Hindlimb muscle (tissue), 1 donor: ENCODE measurements at regions not wholly inside any gene's neighbourhood (a gene's known extent, or its start where the extent isn't known, plus 50 kb on each side); places are given as distances from the start of the nearest gene placed in this dataset.
A peak's percentile ranks its signal among the peaks of the same experiment; 100 is the strongest.
"Not testable (repeated sequence)": the region's sequence is repeated elsewhere in the genome, so short reads cannot be mapped to it uniquely, and the experiment has no call there.

ENCODE experiments used
- DNase-seq: peaks from one replicate; pipeline ENCODE4 v3.0.0-alpha.2; 2013

DNA sequence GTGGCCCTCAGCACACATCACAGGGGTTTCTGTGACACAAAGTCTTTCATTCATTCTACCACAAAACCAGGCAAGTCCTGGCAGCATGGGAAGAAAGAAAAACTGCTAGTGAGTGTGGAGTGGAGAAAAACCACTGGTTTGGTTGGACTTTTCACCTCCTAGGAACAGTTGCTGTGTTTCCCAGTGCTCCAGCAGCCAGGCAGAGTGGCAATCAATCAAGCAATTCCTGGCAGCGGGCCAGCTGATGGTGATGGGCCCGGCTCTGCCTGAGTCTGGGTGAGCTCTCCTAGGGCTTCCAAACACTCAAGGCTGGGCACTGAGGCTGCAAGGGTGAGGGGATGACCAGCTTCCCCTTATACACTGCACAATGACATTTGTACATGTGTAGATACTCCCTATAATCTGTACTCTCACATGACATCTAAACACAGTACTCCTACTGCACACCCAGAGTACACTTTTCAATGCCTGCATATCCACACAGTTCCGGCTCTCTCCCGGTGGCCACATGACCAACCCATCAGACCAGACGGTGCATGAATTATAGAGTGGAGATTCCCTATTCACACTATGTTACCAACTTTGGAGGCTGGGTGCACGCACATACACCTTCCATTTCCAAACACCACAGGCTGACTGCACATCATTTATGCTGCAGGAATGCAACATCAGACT is 156.6 kb downstream of the UNC5CL start:
- no peak for DNase-seq

DNA sequence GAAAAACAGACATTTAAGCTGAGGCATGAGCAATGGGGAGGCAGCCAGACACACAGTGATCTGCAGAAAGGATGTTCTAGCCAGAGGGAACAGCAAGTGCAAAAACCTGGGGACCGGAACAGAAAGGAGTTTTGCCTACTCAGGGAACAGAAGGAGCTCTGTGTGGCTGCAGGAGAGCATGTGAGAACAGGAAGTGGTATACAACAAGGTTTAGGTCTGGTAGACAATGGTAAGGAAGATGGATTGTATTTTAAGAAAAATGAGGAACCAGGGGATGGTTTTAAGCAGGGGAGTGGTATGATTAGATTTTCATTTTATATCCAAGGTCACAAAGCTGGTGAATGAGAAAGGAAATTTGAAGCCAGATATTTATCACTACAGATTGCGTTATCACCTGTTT is 157.5 kb downstream of the UNC5CL start:
- no peak for DNase-seq

DNA sequence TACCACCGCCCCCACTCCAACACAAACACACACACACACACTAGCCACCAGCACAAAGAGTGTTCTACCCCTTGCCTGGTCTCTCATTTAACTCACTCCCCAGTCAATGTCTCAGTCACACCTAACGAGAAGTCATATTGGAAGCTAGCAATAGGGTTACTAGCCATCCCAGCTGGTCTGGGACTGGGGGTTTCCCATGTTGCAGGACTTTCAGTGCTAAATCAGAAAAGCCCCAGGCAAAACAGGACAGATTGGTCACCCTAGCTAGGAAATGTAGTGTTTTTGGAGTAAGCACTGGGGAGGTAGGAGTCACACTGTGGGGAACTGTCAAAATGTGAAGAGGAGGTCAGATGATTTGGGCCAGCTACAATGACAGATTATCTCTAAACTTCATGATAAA is 158.1 kb downstream of the UNC5CL start:
- DNase-seq: no peak

DNA sequence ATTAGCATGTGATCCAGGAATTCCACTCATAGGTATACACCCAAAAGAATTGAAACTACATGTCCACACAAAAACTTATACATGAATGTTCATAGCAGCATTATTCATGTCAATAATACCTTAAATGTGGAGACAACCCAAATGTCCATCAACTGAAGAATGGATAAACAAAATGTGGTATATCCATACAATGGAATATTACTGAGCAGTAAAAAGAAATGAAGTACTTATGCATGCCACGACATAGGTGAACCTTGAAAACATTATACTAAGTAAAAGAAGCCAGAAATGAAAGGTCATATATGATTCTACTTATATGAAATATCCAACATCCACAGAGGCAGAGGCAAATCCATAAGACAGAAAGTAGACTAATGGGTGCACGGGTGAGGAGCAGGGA is 159.9 kb downstream of the UNC5CL start:
- DNase-seq: no peak

DNA sequence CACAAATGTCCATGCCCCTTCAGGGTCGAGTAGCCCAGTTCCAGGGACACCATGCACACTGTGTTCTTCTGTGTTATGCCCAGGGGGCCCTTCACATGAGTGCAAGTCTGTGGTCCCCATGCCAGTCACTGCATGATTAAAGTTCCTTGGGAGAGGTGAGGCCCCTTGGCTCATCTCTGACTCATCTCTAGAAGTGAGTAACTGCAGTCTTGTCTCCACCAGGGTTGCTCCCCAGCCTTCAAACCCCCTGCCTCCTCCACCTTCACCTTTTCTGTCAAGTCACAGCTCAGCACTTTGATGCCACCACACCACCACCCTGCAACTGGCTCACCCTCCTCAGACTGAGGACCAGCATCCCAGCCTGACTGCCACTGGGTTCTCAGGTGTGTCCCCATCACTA is 161.7 kb downstream of the UNC5CL start:
- no peak for DNase-seq

DNA sequence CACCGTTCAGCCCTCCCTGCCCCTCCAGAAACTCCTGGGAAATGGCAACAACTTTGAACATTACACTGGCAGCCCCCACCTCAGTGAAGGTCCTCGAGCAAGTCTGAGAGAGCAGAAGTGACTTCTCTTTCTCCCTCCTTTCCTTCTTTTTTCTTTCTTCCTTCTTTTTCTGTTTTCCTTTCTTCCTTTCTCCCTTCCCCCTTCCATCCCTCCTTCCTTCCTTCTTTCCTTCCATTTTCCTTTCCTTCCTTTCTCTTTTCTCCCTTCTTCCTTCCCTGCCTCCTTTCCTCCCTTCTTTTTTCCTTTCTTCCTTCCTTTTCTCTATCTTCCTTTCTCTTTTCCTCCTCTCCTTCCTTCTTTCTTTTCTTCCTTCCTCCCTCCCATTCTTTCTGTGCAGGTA is 162.7 kb downstream of the UNC5CL start:
- no peak for DNase-seq

DNA sequence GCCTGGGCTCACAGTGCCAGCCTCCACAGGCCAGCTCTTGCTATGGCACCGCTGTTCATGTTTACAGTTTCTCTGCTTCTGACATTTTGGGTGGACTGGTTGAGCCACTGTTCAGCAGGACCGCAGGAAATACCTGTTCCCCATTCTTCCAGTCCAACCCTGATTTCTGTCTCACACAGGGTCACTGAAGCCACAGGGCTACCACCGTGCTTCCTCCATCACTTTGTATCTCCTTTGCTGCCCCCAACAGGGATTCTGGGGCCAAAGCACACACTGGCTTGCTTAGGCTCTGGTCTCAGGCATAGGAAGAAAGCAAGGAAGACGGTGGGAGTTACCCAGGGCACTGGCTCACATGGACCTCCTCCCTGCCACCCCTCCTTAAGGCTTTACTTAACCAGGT is 164.5 kb downstream of the UNC5CL start:
- DNase-seq: no peak

DNA sequence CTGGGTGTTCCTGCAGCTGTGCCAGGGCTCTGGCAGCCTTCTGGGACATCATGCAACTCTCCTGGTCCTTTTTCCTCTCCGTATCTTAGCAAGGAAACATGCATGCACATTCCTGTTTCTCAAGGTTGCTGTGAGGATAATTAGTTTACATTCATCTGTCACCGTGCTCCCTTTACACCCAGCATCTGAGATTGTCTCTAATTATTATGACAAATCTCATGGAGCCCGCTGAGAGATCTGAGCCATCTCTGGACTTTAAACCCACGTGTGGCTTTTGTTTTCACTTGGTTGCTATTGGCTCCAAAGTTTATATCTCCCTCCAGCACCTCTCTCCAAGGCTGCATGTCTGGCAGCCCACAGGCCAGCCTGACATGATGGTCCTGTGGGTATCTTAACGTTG is 167.6 kb downstream of the UNC5CL start:
- no peak for DNase-seq

DNA sequence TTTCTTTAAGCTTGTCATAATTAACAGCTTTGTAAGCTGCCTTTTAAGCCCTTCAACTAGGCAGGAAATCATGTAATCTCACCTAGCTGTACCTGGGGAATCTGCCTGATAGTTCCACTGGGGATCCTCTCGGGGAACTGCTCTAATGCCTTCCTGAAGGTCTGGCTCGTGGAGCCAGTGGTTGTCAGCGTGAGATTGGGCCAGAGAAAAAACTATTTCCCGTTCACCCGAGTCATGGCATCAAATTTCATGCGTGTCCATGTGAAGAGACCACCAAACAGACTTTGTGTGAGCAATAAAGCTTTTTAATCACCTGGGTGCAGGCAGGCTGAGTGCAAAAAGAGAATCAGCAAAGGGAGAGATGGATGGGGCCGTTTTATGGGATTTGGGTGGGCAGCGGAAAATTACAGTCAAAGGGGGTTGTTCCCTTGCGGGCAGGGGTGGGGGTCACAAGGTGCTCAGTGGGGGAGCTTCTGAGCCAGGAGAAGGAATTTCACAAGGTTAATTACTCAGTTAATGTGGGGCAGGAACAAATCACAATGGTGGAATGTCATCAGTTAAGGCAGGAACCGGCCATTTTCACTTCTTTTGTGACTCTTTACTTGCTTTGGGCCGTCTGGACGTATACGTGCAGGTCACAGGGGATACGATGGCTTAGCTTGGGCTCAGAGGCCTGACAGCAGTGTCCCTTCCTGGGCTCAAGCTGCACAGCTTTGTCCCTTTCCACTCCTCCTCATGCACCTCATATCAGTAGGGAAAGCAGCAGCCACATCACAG is 170.7 kb downstream of the UNC5CL start:
- DNase-seq: not testable (repeated sequence)

DNA sequence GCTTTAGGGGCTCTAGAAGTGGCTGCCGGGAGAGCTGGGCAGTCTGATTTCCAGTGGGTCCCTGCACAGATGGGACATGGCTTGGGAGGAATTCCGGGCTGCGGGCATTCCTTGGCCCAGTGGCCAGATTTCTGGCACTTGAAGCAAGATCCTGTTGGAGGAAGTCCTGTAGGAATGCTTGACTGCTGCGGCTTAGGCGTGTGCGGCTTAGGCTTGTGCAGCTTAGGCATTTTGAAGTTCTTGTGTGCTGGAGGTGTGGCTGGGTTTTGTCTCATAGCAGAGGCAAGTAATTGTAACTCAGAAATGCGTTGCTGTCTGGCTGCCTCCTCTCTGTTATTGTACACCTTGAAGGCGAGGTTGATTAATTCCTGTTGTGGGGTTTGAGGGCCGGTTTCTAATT is 171.5 kb downstream of the UNC5CL start:
- DNase-seq: not testable (repeated sequence)

DNA sequence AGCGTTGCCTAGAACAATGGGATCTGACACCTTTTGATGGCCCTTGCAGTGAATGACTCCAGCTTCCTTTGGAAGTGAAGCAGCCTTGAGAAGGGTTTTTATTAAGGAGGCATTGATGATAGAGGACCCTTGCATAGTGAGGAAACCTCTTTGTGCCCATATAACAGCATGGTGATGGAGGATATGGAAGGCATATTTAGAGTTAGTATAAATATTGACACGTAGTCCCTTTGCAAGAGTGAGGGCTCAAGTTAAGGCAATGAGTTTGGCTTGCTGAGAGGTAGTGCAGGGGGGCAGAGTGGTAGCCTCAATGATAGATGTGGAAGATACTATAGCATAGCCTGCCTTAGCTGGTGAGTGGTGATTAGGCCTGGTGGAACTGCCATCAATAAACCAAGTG is 173.8 kb downstream of the UNC5CL start:
- not testable (repeated sequence) for DNase-seq

DNA sequence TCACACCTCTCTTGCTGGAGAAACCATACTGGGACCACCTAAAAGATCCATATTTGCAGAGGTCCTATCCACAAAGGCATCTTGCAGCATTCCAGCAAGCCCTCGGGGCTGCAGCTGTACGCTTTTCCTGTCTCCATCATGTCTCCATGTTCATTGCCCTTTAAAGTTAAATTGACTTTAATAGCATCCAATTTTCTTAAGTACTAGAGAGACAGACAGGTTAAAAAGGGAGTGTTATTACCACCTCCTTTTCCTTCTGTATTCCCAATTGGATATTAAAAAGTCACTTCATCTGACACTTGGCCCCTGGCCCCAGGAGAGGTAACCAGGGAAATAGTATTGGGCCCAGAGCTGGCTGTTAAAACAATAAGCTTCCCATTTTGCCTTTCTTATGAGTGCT is 178.6 kb downstream of the UNC5CL start:
- no peak for DNase-seq

DNA sequence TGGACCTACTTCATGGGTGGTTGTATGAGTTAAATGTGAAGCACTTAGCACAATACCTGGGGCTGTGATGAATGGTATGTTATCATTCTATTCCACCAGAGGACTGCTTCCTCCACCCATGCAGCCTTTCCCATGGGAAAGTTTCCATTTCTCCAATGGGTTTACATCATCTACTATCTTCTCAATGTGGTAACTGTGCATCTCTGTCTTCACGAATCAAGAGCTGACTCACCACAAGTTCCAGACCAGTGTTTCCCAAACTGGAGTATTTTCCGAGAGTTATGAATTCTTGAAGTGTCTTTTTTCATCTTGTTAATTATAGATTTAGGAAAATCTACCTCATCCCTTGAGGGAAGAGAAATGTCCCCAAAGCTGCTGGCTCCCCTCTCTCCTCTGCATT is 182.8 kb downstream of the UNC5CL start:
- DNase-seq: no peak

DNA sequence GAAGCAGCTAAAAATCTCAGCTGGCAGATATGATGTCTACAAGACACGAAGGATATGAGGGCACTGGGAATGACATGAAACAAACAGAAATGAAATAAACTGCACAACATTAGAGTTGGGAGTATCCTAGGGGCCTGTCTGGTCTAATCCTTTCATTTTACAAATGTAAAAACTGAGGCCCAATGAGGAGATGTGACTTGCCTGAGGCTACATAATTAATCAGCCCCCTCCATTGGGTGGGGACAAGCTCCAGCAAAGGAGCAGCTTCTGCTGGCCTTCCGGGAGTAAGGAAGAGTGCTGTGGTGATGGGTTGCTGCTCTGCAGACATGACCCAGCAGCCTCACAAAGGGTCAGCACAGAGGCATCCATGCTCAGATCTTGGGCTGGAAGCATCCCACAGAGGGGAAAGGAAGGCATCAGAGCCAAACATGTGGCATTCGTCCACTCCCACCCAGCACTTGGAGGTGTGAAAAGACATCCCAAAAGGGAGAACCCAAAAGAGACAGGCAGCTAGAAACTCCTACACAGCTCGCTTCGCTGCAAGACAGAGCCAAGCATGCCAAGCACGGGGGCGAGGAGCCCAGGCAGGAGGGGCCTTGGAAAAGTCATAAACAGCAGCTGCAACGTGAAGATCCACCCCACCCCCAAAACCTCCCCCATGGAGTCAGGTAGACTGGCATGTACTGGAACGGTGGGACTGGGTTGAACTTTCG is 183.7 kb downstream of the UNC5CL start:
- DNase-seq: no peak

DNA sequence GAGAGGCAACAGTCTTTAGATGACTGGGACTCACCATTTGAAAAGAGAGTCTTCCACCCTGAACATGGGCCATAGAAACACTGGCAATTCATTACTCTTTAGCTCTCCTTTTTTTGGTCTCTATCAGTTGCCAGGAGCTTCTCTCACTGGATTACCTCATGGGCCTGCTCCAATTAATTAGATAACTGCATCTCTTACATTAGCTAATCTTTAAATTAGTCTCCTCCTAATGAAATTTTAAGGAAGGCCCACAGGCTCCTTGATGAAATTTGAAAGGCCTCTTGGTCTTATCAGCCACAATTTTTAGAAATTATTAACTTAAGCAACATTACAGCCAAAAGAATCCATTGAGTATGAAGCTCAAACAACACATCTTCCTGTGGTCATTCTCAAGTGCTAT is 184.4 kb downstream of the UNC5CL start:
- DNase-seq: no peak

DNA sequence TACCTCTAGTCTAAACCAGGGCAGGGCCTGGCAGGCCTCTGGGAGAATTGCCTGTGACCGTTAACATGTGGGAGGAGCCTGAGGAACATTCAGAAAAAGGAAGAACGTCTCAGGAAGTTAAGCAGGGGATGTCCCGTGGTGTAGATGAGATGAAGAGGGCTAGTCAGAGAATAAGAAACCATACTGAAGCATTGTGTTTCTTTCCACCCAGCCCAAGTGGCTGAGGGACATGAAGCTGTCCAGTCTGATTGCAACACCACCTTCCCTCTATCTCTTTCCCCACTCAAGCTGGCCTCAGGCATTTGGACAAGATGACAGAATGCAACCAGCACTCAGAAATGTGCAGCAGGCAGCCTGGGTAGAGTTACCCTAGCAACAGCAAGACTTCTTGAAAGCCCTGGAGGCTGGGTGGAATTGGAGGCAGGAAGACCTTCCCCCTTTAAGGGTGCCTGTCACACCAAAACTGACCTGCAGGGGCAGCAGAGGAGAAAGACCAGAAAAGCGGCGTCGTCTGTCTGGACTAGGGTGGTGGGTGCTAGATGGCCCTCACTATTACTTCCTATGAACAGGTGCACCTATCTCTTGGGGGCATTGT is 186.1 kb downstream of the UNC5CL start:
- no peak for DNase-seq

DNA sequence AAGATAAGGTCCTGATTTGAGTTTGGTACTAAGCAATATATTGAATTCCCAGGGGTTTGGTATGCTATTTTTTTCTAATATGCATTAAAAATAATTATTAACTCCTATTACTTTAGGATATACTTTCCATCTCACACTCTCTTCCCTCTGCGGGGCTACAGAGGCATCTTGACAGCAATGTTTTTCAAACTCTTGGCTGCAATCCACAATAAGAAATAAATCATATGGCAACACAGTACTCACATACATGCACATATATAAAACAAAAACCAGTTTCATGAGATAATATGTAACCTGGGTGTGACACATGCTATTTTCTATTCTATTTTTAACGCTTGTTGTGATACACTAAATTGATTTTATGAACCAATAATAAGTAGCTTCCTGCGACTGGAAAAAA is 189.5 kb downstream of the UNC5CL start:
- no peak for DNase-seq

DNA sequence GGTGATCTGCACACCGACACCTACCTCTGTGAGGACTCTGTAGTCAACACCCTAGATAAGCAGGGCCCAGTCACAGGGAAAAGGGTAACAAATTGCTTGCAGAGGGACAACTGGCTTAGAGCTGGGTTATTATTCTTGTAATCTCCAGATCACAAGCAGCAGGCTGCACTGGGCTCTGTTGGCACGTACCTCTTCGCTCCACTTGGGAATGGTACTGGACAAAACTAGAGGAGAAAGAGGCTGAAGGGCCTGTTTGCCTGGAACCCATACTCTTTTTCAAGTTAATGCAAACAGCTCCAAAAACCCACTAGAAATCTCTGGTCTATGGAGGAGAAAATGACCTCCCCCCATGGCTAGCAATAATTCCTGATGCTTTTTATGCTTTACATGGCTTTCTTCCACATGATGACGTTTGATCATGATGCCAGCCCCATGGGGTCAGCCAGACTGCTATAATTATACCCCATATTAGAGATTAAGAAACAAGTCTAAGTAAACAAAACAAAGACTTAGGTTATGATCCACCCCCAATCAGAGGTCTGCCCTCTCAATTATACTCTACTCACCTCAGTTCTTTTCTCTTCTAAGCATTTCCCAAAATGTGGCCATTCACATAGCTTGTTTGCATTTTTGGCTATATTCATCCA is 190.0 kb downstream of the UNC5CL start:
- DNase-seq: no peak

DNA sequence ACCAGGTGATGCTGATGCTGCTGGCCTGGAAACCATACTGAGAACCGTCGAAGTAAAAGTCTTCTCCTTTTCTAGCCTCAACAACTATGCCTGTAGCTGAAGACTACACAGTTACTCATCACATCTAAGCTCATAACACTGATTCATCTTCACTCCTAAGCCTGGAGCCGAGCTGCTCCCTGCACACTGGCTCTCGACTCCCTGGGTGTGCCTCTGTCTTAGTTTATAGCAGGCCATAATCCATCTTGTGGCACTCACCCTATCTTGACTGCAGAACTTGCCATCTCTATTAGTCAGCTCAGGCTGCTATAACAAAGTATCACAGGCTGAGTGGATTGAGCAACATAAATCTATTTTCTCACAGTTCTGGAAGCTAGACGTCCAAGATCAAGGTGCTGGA is 191.0 kb downstream of the UNC5CL start:
- DNase-seq: no peak

DNA sequence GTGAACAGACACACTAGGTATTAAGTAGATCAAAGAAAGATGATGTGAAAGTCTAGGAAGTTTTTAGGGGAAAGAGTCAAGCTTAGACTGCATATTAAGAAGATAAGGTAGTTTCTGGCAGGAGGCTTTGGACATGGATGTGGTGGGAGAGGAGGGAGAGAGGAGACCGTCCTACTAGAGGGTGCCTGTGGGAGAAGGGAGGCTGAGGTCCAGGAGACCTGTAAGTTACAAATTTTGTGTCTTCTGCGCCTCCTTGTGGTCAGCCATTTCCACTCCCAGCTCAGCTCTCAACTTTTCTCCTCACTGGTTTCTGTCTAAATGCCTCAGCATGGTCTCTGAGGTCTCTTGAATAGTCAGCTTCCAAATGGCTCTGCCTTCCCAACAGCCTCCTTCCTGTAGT is 193.5 kb downstream of the UNC5CL start:
- peak; percentile 19 for DNase-seq

DNA sequence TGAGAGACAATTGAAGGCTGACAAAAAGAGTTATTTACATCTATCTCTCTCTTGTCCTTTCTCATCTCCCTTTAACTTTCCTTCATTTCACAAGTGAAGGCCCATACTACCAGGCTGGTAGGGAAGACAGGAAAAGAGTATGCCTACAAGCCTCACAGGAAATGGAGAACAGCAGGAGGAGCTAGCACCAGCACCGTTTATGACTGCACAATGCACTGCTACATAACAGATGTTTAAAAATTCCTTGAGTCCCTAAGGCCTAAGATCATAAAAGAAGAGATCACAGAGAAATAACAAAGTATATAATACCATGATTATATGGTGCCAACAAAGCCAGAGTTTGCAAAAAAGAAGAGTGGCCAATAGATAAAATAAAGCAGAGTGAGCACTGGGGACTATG is 194.8 kb downstream of the UNC5CL start:
- DNase-seq: no peak

DNA sequence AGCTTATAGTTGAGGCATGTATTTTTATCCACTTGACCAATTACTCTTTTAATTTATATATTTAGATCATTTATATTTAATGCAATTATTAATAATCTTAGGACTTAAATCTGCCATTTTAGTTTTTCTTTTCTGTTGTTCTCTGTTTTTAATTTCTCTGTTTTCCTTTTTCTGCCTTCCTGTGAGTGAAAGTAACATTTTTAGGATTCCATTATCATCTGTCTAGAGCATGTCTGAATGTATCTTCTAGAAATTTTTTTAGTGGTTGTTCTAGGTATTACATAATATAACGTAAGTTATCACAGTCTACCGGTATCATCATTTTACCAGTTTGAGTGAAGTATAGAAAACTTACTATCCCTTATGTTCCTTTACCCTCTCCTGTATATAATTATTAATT is 197.3 kb downstream of the UNC5CL start:
- DNase-seq: no peak

DNA sequence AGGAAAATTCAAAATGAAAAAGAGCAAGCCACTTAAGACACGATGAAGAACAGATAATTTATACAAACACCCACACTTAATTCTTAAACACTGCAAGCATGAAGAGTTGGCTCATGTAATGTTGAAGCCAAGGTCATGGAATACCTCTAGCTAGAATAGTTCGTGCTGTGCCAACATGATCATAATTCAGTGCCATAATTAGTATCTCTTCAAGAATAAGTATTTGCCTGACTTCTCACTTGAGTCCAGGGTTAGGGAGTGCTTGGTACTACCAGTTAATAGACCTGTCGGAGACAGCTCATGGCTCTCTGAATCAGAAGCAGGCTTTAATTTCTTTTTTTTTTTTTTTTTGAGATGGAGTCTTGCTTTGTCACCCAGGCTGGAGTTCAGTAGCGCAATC is 206.3 kb downstream of the UNC5CL start:
- no peak for DNase-seq
